Astrocyte of the spinal cord (primary cell): ENCODE measurements at regions not wholly inside any gene's neighbourhood (a gene's known extent, or its start where the extent isn't known, plus 50 kb on each side); places are given as distances from the start of the nearest gene placed in this dataset.
"Not testable (repeated sequence)": the region's sequence is repeated elsewhere in the genome, so short reads cannot be mapped to it uniquely, and the experiment has no call there.

Experiments
- DNase-seq: peaks from one replicate; pipeline ENCODE4 v3.0.0; 2011; ENCODE audit warnings: low read depth, low spot score
- H3K4me3 ChIP-seq: 2 replicates; pipeline ENCODE4 v1.5.1; 2011; ENCODE audit warnings: low read depth, mild to moderate bottlenecking, low read length, moderate library complexity
- in situ Hi-C: cut with HindIII; loops from 2 replicates; pipeline ENCODE4 v1.10.0; 2017; ENCODE audit warnings: low sequenced_read_pairs
- TF ChIP-seq, protein P1 (sequence below): IDR thresholded peaks from 2 replicates; pipeline ENCODE4 v1.5.1; 2012; ENCODE audit warnings: low read depth, mild to moderate bottlenecking, low read length, inconsistent platforms

- no peak overlapping the region for H3K4me3 ChIP-seq
- DNase-seq: no peak
- TF ChIP-seq, protein P1, sequence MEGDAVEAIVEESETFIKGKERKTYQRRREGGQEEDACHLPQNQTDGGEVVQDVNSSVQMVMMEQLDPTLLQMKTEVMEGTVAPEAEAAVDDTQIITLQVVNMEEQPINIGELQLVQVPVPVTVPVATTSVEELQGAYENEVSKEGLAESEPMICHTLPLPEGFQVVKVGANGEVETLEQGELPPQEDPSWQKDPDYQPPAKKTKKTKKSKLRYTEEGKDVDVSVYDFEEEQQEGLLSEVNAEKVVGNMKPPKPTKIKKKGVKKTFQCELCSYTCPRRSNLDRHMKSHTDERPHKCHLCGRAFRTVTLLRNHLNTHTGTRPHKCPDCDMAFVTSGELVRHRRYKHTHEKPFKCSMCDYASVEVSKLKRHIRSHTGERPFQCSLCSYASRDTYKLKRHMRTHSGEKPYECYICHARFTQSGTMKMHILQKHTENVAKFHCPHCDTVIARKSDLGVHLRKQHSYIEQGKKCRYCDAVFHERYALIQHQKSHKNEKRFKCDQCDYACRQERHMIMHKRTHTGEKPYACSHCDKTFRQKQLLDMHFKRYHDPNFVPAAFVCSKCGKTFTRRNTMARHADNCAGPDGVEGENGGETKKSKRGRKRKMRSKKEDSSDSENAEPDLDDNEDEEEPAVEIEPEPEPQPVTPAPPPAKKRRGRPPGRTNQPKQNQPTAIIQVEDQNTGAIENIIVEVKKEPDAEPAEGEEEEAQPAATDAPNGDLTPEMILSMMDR: no peak
- in situ Hi-C loops: no loop called here
Observed at GRCh38 chr3:11904157-11904556, 57.5 kb upstream of the TAMM41 start.

GRCh38 chr3:11906407-11906806 lies 59.7 kb upstream of the TAMM41 start:
- in situ Hi-C loops: no loop called here
- DNase-seq: no peak
- H3K4me3 ChIP-seq: no peak overlapping the region
- TF ChIP-seq, protein P1: no peak

DNA sequence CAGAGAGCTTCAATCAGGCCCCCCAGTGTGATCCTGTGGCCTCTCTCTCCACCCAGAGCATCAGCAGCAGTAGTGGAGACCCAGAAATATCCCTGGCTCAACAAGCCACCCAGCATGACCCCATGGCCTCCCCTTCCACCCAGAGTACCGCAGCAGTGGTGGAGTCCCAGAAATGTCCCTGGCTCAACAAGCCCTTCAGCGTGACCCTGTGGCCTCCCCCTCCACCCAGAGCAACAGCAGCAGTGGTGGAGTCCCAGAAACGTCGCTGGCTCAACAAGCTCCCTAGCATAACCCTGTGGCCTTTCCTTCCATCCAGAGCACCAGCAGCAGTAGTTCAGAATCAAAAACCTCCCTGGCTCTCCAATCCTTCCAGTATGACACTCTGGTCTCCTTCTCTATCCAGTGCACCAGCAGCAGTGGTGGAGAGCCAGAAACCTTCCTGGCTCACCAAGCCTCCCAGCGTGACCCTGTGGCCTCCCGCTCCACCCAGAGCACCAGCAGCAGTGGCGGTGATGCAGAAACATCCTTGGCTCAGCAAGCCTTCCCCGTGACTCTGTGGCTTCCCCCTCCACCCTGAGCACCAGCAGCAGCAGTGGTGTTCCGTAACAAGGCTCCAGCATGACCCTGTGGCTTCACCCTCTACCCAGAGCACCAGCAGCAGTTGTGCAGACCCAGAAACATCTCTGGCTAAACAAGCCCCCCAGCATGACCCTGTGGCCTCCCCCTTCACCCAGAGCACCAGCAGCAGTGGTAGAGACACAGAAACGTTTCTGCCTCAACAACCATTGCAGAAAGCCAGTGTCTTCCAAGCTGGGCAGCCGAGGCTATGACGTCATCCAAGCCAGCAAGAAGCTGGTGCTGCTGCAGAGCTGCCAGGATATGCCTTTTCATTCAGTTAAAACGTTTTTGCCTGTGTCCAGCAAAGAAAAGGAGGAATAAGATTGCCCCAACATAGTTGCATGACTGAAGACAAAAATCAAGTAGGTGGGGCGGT lies 61.3 kb upstream of the TAMM41 start:
- H3K4me3 ChIP-seq: no peak overlapping the region
- in situ Hi-C loops: no loop called here
- TF ChIP-seq, protein P1: no peak
- no peak for DNase-seq

DNA sequence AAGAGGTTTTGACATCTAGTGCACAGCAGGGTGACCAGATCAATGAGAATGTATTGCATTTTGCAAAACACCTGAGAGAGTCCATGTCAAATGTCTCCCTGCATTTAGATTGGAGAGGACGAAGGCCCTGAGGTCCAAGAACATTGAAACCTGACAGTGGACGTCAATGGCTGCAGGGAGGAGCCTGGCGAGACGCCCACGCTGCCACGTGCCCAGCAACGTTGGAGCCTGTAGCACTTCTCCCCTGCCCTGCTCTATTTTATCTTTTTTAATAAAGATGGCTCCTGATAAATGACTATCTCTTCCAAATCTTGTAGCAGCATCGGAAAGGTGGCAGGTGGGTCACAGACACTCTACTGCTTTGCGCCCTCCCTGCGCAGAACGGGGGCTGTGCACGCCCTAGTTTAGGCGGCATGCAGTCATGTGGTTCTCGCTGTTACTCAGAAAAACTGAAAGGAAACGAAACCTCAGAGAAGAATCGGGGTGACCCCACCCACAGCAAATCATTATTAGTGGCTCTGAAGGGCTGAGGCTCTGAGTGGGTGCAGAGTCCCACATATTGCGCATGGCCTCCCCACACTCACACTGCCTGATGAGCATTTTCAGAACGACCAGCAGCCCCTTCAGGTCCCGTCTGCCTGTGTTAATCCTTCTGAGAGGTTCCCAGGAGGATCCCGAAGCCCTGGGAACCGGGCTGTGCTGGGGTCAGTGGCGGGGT lies 62.5 kb upstream of the TAMM41 start:
- no peak overlapping the region for H3K4me3 ChIP-seq
- TF ChIP-seq, protein P1: no peak
- in situ Hi-C loops: no loop called here
- no peak for DNase-seq

GRCh38 chr3:11909726-11910125 lies 63.0 kb upstream of the TAMM41 start:
- no peak overlapping the region for H3K4me3 ChIP-seq
- TF ChIP-seq, protein P1: no peak
- in situ Hi-C loops: no loop called here
- no peak for DNase-seq

DNA sequence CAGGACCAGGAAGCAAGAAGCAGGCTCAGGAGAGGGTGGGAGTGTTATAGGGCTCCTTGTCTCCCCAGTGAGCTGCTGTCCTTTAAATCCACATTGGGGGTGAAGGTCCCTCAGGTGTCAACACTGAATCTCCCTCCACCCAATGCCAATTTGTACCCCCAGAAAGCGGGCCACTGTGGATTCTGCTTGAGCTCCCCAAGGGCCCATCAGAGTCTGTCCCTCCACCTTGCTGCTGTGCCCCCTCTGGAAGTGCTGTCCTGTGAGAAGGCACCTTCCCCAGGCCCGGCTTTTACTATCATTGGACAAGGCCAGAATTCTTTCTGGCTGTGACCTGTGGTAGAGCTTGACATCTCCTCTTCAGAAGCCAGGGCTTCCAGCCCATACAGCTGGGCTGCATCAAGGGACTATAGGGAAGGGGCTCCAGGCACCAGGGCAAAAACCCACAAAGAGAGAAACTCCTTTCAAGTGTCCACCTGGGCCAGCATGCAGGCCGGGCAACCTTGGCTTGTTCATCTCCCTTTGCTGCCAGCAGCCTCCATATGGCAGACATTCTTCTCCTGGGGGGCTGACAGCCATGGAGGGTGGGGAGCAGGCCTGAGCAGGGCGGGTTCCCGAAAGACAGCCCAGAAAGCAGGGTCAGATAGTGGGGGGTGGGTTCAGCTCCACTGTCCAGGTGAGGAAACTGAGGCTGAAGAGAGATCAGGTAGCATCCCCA lies 63.7 kb upstream of the TAMM41 start:
- DNase-seq, in situ Hi-C loops, H3K4me3 ChIP-seq: not testable (repeated sequence)
